ENCODE measurements at regions not wholly inside any gene's neighbourhood (a gene's known extent, or its start where the extent isn't known, plus 50 kb on each side); places are given as distances from the start of the nearest gene placed in this dataset.

DNA sequence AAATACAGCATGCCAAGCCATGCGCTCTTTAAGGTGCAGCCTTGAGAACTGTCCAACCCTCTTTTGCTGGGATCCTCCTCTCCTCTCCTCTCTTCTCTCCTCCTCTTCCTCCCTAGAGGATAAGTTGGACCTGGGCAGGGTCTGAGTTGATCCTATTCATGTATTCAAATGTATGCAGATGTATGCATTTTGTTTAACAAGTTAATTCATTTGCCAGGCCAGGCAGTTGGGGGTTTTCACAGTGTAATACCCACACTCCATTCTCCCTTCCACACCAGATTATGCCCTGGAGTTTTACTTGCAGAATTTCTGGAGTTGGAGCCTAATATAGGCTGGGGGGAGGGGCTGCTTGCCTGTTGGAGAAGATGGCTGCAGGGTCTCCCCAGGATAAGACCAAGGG is 226.2 kb upstream of the SDK2 start:
- TF ChIP-seq, protein P1, sequence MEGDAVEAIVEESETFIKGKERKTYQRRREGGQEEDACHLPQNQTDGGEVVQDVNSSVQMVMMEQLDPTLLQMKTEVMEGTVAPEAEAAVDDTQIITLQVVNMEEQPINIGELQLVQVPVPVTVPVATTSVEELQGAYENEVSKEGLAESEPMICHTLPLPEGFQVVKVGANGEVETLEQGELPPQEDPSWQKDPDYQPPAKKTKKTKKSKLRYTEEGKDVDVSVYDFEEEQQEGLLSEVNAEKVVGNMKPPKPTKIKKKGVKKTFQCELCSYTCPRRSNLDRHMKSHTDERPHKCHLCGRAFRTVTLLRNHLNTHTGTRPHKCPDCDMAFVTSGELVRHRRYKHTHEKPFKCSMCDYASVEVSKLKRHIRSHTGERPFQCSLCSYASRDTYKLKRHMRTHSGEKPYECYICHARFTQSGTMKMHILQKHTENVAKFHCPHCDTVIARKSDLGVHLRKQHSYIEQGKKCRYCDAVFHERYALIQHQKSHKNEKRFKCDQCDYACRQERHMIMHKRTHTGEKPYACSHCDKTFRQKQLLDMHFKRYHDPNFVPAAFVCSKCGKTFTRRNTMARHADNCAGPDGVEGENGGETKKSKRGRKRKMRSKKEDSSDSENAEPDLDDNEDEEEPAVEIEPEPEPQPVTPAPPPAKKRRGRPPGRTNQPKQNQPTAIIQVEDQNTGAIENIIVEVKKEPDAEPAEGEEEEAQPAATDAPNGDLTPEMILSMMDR (IDR thresholded peaks at IDR 0.05; ENCODE audit: low read depth, low read length) = no peak
- no peak for TF ChIP-seq POLR2A (IDR thresholded peaks at IDR 0.05; ENCODE audit: extremely low read depth, insufficient read length)
